ENCODE measurements at regions not wholly inside any gene's neighbourhood (a gene's known extent, or its start where the extent isn't known, plus 50 kb on each side); places are given as distances from the start of the nearest gene placed in this dataset.
"Not testable (repeated sequence)": the region's sequence is repeated elsewhere in the genome, so short reads cannot be mapped to it uniquely, and the experiment has no call there.

GRCh38 chr5:66345281-66345680, 201.2 kb downstream of the SREK1 start:
- FAIRE-seq (no peak), DNase-seq (ENCODE audit: insufficient read length, low spot score) (no peak)

DNA sequence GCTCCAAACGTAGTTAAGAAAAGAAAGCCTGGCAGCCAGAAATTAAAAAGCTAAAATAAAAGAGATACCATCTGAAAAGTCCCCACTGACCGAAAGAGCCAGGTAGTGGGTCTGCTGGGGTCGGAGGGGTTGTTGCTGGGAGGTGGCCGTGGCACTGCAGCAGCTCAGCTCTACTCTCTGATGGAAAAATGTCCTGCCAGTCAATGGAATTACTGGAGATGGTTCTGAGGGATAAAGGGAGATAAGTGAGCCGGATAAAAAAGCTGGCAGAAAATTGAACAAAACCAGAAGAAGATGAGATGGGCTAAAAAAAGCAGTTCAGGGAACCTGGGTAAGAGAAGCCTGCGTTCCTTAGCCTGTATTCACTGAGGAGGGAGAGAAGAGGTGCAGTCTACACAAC, 202.8 kb downstream of the SREK1 start:
- DNase-seq (ENCODE audit: insufficient read length, low spot score) = no peak
- no peak for FAIRE-seq

- no peak for FAIRE-seq
Measured at GRCh38 chr5:66348387-66349125, 204.5 kb downstream of the SREK1 start.

GRCh38 chr5:66351813-66352212, 207.7 kb downstream of the SREK1 start:
- FAIRE-seq (no peak), DNase-seq (ENCODE audit: insufficient read length, low spot score) (no peak)

More at GRCh38 chr5:66348387-66349125, 204.5 kb downstream of the SREK1 start:
- no peak for DNase-seq (ENCODE audit: insufficient read length, low spot score)

DNA sequence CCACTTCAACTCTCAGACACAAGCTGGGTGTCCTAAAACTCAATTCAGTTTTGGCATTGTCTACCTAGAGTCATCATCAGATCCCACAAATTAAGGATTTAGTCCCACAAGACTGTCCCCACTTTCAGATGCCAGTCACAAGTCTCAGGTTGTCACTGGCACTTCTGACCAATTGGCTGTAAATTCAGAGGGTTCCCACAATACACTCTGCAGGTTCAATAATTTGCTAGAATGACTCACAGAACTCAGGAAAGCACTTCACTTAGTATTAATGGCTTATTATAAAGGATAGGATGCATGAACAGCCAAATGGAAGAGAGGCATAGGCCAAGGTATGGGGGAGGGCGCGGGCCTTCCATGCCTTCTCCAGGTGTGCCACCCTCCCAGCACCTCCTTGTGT, 209.1 kb downstream of the SREK1 start:
- no peak for DNase-seq (ENCODE audit: insufficient read length, low spot score)
- FAIRE-seq = no peak

GRCh38 chr5:66354422-66354821, 210.3 kb downstream of the SREK1 start:
- FAIRE-seq (no peak), DNase-seq (ENCODE audit: insufficient read length, low spot score) (no peak)

- FAIRE-seq (no peak), DNase-seq (ENCODE audit: insufficient read length, low spot score) (no peak)
Measured at GRCh38 chr5:66356011-66356565, 212.0 kb downstream of the SREK1 start.

- DNase-seq (ENCODE audit: insufficient read length, low spot score) = no peak
- FAIRE-seq = no peak
Measured at GRCh38 chr5:66358741-66359140, 214.6 kb downstream of the SREK1 start.

GRCh38 chr5:66361070-66361469, 217.0 kb downstream of the SREK1 start:
- DNase-seq (ENCODE audit: insufficient read length, low spot score) (no peak), FAIRE-seq (no peak)

DNA sequence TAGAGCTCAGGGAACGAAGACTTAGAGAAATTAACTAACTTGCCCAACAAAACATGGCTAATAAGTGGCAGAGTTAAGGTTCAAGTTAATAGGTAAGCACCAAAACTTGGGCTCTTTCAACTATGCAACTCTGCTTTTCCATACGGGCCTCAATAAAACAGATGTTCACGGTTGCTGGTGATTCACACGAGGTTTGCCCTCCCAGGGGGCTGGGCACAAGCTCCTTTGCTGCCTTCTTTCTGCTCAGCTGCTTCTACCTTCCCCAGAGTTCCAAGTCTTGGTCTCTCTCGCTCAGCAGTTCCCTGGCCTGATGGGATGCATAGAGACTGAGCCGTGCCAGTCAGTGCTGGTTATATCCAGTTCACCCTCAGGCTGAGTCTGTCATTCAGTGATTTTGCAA, 217.9 kb downstream of the SREK1 start:
- DNase-seq (ENCODE audit: insufficient read length, low spot score) = no peak
- FAIRE-seq = no peak

GRCh38 chr5:66362687-66363086, 218.6 kb downstream of the SREK1 start:
- FAIRE-seq (no peak), DNase-seq (ENCODE audit: insufficient read length, low spot score) (no peak)

GRCh38 chr5:66363097-66363496, 219.0 kb downstream of the SREK1 start:
- DNase-seq (ENCODE audit: insufficient read length, low spot score) = no peak

DNA sequence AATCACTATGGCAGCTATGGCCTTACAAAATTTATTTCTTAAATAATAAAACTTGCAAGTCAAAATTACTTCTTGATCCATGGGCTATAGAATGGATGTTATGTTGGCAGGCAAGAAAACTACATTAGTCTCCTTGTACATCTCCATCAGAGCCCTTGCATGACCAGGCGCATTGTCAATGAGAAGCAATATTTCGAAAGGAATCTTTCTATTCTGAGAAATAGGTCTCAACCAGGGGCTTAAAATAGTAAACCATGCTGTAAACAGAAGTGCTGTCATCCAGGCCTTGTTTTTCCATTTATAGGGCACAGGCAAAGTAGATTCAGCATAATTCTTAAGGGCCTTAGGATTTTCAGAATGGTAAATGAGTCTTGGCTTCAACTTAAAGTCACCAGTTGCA, 220.1 kb downstream of the SREK1 start:
- DNase-seq (ENCODE audit: insufficient read length, low spot score) (no peak), FAIRE-seq (no peak)

More at GRCh38 chr5:66363097-66363496, 219.0 kb downstream of the SREK1 start:
- FAIRE-seq = no peak

- no peak for FAIRE-seq
- no peak for DNase-seq (ENCODE audit: insufficient read length, low spot score)
Measured at GRCh38 chr5:66365981-66366380, 221.9 kb downstream of the SREK1 start.

GRCh38 chr5:66367814-66368541, 223.9 kb downstream of the SREK1 start:
- DNase-seq (ENCODE audit: insufficient read length, low spot score) (no peak), FAIRE-seq (no peak)

DNA sequence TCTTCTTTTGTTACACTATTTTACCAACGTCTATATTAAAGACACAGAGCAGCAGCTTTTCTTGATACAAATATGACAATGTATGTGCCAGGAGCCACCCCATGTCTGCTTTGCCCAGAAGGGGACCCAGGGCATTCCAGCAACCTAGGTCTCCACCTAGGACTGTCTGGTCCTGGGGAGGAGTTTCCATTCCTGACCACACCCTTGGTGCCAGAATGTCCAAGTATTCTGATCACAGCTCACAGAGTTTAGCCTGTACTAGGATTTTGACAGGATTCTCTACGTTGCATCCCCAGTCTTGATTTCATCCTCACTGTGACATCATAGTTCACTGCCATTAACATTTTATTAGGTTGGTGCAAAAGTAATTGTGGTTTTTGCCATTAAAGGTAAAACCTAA, 224.7 kb downstream of the SREK1 start:
- no peak for FAIRE-seq
- no peak for DNase-seq (ENCODE audit: insufficient read length, low spot score)

DNA sequence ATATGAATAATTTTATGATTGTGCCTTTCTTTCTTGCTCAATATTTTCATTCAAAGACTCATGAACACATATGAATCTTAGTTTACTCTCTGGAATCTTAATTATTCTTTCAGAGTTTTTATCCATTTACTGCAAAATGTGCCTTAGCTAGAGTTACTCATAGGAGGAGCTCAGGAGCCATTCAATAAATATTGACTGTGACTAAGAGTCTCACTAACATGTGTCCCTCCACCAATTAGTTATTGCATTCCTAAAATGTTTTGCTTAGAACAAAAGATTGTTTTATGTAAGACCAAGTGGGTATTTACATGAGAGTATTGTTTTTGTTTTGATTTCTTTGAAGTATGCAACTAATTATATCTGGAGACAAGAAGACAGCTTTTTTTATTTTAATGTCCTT, 218.4 kb upstream of the MAST4 start:
- DNase-seq (ENCODE audit: insufficient read length, low spot score) = no peak
- FAIRE-seq = no peak

GRCh38 chr5:66378407-66378806, 217.8 kb upstream of the MAST4 start:
- no peak for DNase-seq (ENCODE audit: insufficient read length, low spot score)
- FAIRE-seq = no peak

- FAIRE-seq = no peak
- no peak for DNase-seq (ENCODE audit: insufficient read length, low spot score)
Measured at GRCh38 chr5:66382152-66382551, 214.0 kb upstream of the MAST4 start.

GRCh38 chr5:66405145-66405544, 191.0 kb upstream of the MAST4 start:
- not testable (repeated sequence) for DNase-seq (ENCODE audit: insufficient read length, low spot score); FAIRE-seq

DNA sequence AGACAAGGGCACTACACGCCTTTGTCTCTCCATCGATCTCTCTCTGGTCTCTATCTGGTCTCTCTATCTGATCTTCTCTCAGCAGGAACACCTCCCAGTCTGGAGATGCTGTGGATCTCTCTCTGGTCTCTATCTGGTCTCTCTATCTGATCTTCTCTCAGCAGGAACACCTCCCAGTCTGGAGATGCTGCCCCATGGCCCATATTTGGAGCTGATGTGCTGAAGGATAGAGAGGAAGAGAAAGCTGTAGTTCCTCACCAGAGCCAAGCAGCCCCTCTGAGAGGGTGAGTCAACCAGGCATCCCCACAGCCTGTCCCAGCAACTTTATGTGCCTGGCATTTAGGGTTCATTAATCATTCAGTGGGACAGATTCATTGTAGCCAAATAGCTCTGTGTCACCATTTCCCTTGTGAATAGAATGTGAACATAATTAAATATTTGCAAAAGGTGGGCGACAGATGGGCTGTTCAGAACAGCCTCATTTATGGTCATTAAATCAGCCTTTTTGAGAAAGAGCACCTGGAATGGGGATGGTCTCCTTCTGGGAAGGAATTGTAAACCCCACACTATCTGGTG, 189.3 kb upstream of the MAST4 start:
- no peak for FAIRE-seq
- no peak for DNase-seq (ENCODE audit: insufficient read length, low spot score)

- DNase-seq (ENCODE audit: insufficient read length, low spot score) = no peak
- no peak for FAIRE-seq
Measured at GRCh38 chr5:66407765-66408164, 188.4 kb upstream of the MAST4 start.
